Ovary (tissue), 3 donors: ENCODE measurements at regions not wholly inside any gene's neighbourhood (a gene's known extent, or its start where the extent isn't known, plus 50 kb on each side); places are given as distances from the start of the nearest gene placed in this dataset.
"Not testable (repeated sequence)": the region's sequence is repeated elsewhere in the genome, so short reads cannot be mapped to it uniquely, and the experiment has no call there.

Experiments
- CTCF ChIP-seq, 3 donors: fragments of 450-650 bp in 2 of 3; fragments of 200-600 bp in 1 of 3; IDR thresholded peaks; one replicate each; pipeline versions ENCODE4 v1.5.1 to v1.8.0; 2016 to 2022; ENCODE audit warnings: antibody characterized with exemption in 3 of 3, mild to moderate bottlenecking in 1 of 3
- POLR2A ChIP-seq: fragments of 450-650 bp; IDR thresholded peaks from one replicate; pipeline ENCODE4 v1.6.1; 2017; ENCODE audit warnings: antibody characterized with exemption, mild to moderate bottlenecking, moderate library complexity
- donor health status: DM: no; HTN: no; CAD: no.

GRCh38 chr18:22534706-22535105 is 117.0 kb upstream of the CTAGE1 start:
- TF ChIP-seq POLR2A; CTCF (IDR thresholded peaks at IDR 0.05): not testable (repeated sequence)
